Lower lobe of right lung (tissue), 2 donors: ENCODE measurements at regions not wholly inside any gene's neighbourhood (a gene's known extent, or its start where the extent isn't known, plus 50 kb on each side); places are given as distances from the start of the nearest gene placed in this dataset.

Experiments used
- ATAC-seq, 2 donors: fragments of 200-7000 bp; cut with Tn5 transposase; one replicate each; pipeline ENCODE4 v1.9.1; 2020 to 2022; ENCODE audit warnings: mild to moderate bottlenecking in 2 of 2, moderate library complexity in 2 of 2
- DNase-seq: peaks from one replicate; pipeline ENCODE4 v3.0.0-alpha.2; 2020
- H3K27ac ChIP-seq: fragments of 200-600 bp; one replicate; pipeline ENCODE4 v1.8.0; 2022
- H3K27me3 ChIP-seq: fragments of 200-600 bp; one replicate; pipeline ENCODE4 v1.8.0; 2022; ENCODE audit warnings: low read depth
- H3K36me3 ChIP-seq: fragments of 200-600 bp; one replicate; pipeline ENCODE4 v1.8.0; 2022; ENCODE audit warnings: mild to moderate bottlenecking
- H3K4me1 ChIP-seq: fragments of 200-600 bp; one replicate; pipeline ENCODE4 v1.8.0; 2022
- H3K4me3 ChIP-seq: fragments of 200-600 bp; one replicate; pipeline ENCODE4 v1.8.0; 2022; ENCODE audit warnings: mild to moderate bottlenecking
- H3K9me3 ChIP-seq: fragments of 200-600 bp; one replicate; pipeline ENCODE4 v1.8.0; 2022
- intact Hi-C: fragments of 100-400 bp; cut with DNase I; formaldehyde crosslinking; loops from one replicate; pipeline ENCODE4 v1.11.0; 2022
- TF ChIP-seq, protein P1 (sequence below): fragments of 200-600 bp; IDR thresholded peaks from one replicate; pipeline ENCODE4 v1.8.0; 2022; ENCODE audit warnings: antibody characterized with exemption, mild to moderate bottlenecking
- donor health status: DM: no; HTN: yes; CAD: no; lungs with severe emphysema.

DNA sequence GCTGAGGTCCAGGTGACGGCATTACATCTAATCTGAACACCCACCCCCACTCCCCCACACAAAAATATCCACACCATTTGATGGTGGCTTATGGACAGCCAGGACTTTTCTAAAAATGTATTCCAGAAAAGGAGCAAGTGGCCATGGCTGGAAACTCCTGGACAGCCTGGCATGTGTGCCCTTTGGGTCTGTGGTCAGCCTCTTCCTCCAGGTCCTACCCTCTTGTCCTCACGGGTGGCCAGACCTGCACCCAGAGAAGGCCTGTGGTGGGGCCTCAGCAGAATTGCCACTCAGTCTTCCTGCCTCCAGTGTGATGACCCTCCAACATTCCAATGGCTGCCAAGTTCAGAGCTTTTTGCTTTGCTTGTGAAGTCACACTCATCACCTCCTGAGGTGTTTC, 600.6 kb downstream of the AJAP1 start:
- Histone ChIP-seq H3K36me3 (no peaks in the 10 kb centered on the region), H3K4me1 (no peaks in the 10 kb centered on the region), H3K9me3 (peaks cover 10% of the 10 kb centered on the region), H3K27ac (no peak overlapping the region), H3K4me3 (no peak overlapping the region), H3K27me3 (peaks cover 2% of the 10 kb centered on the region)
- intact Hi-C loops = no loop called here
- DNase-seq (no peak), ATAC-seq (no peak)
- TF ChIP-seq, protein P1, sequence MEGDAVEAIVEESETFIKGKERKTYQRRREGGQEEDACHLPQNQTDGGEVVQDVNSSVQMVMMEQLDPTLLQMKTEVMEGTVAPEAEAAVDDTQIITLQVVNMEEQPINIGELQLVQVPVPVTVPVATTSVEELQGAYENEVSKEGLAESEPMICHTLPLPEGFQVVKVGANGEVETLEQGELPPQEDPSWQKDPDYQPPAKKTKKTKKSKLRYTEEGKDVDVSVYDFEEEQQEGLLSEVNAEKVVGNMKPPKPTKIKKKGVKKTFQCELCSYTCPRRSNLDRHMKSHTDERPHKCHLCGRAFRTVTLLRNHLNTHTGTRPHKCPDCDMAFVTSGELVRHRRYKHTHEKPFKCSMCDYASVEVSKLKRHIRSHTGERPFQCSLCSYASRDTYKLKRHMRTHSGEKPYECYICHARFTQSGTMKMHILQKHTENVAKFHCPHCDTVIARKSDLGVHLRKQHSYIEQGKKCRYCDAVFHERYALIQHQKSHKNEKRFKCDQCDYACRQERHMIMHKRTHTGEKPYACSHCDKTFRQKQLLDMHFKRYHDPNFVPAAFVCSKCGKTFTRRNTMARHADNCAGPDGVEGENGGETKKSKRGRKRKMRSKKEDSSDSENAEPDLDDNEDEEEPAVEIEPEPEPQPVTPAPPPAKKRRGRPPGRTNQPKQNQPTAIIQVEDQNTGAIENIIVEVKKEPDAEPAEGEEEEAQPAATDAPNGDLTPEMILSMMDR = no peak

DNA sequence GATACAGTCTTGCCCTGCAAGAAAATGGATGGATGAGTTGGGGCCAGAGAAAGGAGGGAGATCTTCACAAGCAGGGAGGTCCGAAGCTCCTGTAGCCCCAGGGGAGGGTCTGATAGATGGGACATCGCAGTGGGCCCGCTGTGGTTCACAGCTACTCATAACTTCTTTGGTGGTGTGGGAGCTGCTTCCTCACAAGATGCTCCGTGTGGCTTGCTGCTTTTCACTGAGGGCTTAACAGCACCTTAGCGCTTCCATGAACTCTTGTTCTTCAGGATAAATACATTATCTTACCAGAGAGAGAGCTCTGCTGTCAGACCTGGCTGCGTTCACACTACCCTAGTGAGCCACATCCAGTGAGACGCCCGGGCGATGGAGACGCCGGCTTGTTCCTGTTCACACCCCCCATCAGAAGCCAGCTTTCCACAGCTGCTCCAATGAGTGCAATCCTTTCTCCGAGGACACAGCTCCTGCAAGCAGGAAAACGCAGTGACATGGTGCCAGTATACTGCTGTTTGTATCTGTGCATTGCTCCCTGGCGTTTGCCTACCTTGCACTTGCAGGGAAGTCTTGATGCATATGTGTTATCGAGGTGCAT, 599.8 kb downstream of the AJAP1 start:
- intact Hi-C loops = no loop called here
- TF ChIP-seq, protein P1 = no peak
- Histone ChIP-seq H3K4me1 (no peaks in the 10 kb centered on the region), H3K4me3 (no peak overlapping the region), H3K27ac (no peak overlapping the region), H3K27me3 (peaks cover 3% of the 10 kb centered on the region), H3K36me3 (no peaks in the 10 kb centered on the region), H3K9me3 (peaks cover 6% of the 10 kb centered on the region)
- DNase-seq = no peak
- no peak for ATAC-seq

- Histone ChIP-seq H3K27ac (no peak overlapping the region), H3K4me3 (no peak overlapping the region), H3K27me3 (peaks cover 3% of the 10 kb centered on the region), H3K36me3 (no peaks in the 10 kb centered on the region), H3K9me3 (no peaks in the 10 kb centered on the region), H3K4me1 (no peaks in the 10 kb centered on the region)
- no peak for ATAC-seq
- intact Hi-C loops = no loop called here
- no peak for DNase-seq
- TF ChIP-seq, protein P1 = no peak
These were observed 598.6 kb downstream of the AJAP1 start for GRCh38 chr1:5253036-5253435.

- H3K27ac ChIP-seq = no peak overlapping the region
- no peak for DNase-seq
- no peaks in the 10 kb centered on the region for H3K9me3 ChIP-seq
These were observed 595.9 kb downstream of the AJAP1 start for GRCh38 chr1:5250336-5250735.

DNA sequence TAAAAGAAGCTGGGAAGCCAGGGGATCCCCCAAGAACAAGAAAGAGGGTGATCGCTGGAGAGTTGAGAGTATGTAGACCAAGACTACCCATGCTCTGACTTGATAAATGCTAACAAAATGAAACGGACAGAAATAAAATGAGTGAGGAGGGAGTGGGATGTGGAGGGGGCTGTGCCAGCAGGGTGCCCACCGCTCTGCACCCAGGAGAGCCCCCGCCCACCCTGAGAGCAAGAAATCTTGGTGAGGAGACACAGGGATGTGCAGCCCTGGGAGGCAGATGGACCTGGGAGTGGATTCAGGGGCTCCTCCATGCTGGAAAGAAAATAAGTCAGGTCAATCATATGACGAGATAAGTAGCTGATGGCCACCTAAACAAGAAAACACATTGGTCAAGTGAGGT, 590.9 kb downstream of the AJAP1 start:
- Histone ChIP-seq H3K36me3 (no peaks in the 10 kb centered on the region), H3K27ac (no peak overlapping the region), H3K9me3 (no peaks in the 10 kb centered on the region), H3K27me3 (peaks cover 3% of the 10 kb centered on the region), H3K4me1 (no peaks in the 10 kb centered on the region), H3K4me3 (no peak overlapping the region)
- ATAC-seq (no peak), DNase-seq (no peak)
- TF ChIP-seq, protein P1 = no peak
- intact Hi-C loops = no loop called here

More at GRCh38 chr1:5250336-5250735, 595.9 kb downstream of the AJAP1 start:
- H3K4me1 ChIP-seq = no peaks in the 10 kb centered on the region
- TF ChIP-seq, protein P1 = no peak
- intact Hi-C loops = no loop called here
- H3K27me3 ChIP-seq = peaks cover 3% of the 10 kb centered on the region
- no peak overlapping the region for H3K4me3 ChIP-seq
- H3K36me3 ChIP-seq = no peaks in the 10 kb centered on the region
- ATAC-seq = no peak
